IMR-90 (cell line): ENCODE measurements at regions not wholly inside any gene's neighbourhood (a gene's known extent, or its start where the extent isn't known, plus 50 kb on each side); places are given as distances from the start of the nearest gene placed in this dataset.

ENCODE experiments used
- ATAC-seq: fragments of 200-7000 bp; cut with Tn5 transposase; 2 replicates; pipeline ENCODE4 v1.9.1; 2020; ENCODE audit warnings: low read depth, mild to moderate bottlenecking, moderate library complexity
- BruUV-seq: library from RNA; stranded (reverse); fragments of 400-500 nt; replicated peaks from 2 replicates; lab custom pipeline; 2021; lab: Mats Ljungman, UMichigan
- CTCF ChIA-PET: fragments of 300-600 bp; formaldehyde crosslinking; extraction: SDS; loops from one replicate; lab custom pipeline; 2021; ENCODE audit warnings: antibody characterized with exemption; lab: Yijun Ruan, JAX
- POLR2A ChIA-PET: fragments of 300-600 bp; sonication (Branson Sonifier 250); formaldehyde crosslinking; loops from one replicate; lab custom pipeline; 2022; ENCODE audit warnings: antibody characterized with exemption; ENCODE audit not compliant: unreplicated experiment; lab: Charles Lee
- DNase-seq: peaks from one replicate; pipeline ENCODE4 v3.0.0; 2013
- H2AFZ ChIP-seq: replicated peaks from 2 replicates; pipeline ENCODE3; 2013; ENCODE audit warnings: low read length, mild to moderate bottlenecking; ENCODE audit not compliant: poor library complexity
- H2AK5ac ChIP-seq: 2 replicates; pipeline ENCODE4 v1.6.1; 2013; ENCODE audit warnings: low read depth, low read length, inconsistent platforms
- H2AK9ac ChIP-seq: replicated peaks from 2 replicates; pipeline ENCODE3; 2013; ENCODE audit warnings: mild to moderate bottlenecking, low read depth, low read length, moderate library complexity; ENCODE audit not compliant: poor library complexity
- H2BK120ac ChIP-seq: 2 replicates; pipeline ENCODE4 v1.6.1; 2013; ENCODE audit warnings: low read depth, low read length, inconsistent platforms
- H2BK15ac ChIP-seq: 3 replicates; pipeline ENCODE4 v1.6.1; 2013; ENCODE audit warnings: low read depth, low read length, inconsistent platforms
- H2BK20ac ChIP-seq: 2 replicates; pipeline ENCODE4 v1.6.1; 2013; ENCODE audit warnings: low read depth, mild to moderate bottlenecking, inconsistent platforms, low read length, moderate library complexity
- H2BK5ac ChIP-seq: 2 replicates; pipeline ENCODE4 v1.6.1; 2013; ENCODE audit warnings: mild to moderate bottlenecking, low read depth, low read length, inconsistent platforms; ENCODE audit not compliant: poor library complexity, severe bottlenecking
- H3K14ac ChIP-seq: replicated peaks from 2 replicates; pipeline ENCODE4 v1.6.1; 2013; ENCODE audit warnings: low read depth, low read length, inconsistent platforms
- H3K18ac ChIP-seq: 2 replicates; pipeline ENCODE4 v1.6.1; 2013; ENCODE audit warnings: low read depth, low read length, control low read depth
- H3K23ac ChIP-seq: 2 replicates; pipeline ENCODE4 v1.6.1; 2013; ENCODE audit warnings: low read depth, low read length, inconsistent platforms
- H3K27ac ChIP-seq: 2 replicates; pipeline ENCODE4 v1.5.1; 2013; ENCODE audit warnings: mild to moderate bottlenecking, control low read depth, low read length; ENCODE audit not compliant: insufficient read depth
- H3K27me3 ChIP-seq: 2 replicates; pipeline ENCODE4 v1.6.1; 2013; ENCODE audit warnings: low read length; ENCODE audit not compliant: control insufficient read depth, insufficient read depth
- H3K36me3 ChIP-seq: 2 replicates; pipeline ENCODE4 v1.6.1; 2013; ENCODE audit warnings: low read length, mixed read lengths; ENCODE audit not compliant: control insufficient read depth, insufficient read depth
- H3K4ac ChIP-seq: 2 replicates; pipeline ENCODE4 v1.6.1; 2013; ENCODE audit warnings: low read depth, low read length, inconsistent platforms
- H3K4me1 ChIP-seq: 2 replicates; pipeline ENCODE4 v1.6.1; 2013; ENCODE audit warnings: low read length, mixed read lengths; ENCODE audit not compliant: control insufficient read depth, insufficient read depth
- H3K4me2 ChIP-seq: 2 replicates; pipeline ENCODE4 v1.6.1; 2013; ENCODE audit warnings: low read depth, mild to moderate bottlenecking, control low read depth, low read length, moderate library complexity
- H3K4me3 ChIP-seq: 2 replicates; pipeline ENCODE4 v1.5.1; 2013; ENCODE audit warnings: low read depth, mild to moderate bottlenecking, control low read depth, low read length, moderate library complexity; ENCODE audit not compliant: insufficient read depth
- H3K56ac ChIP-seq: 2 replicates; pipeline ENCODE4 v1.6.1; 2013; ENCODE audit warnings: low read length, inconsistent platforms; ENCODE audit not compliant: insufficient read depth; ENCODE audit errors: extremely low read depth
- H3K79me1 ChIP-seq, 2 experiments: 2 replicates each; pipeline ENCODE4 v1.6.1; 2013; ENCODE audit warnings: low read length in 2 of 2, inconsistent platforms in 1 of 2, low read depth in 1 of 2
- H3K9ac ChIP-seq: 2 replicates; pipeline ENCODE4 v1.6.1; 2013; ENCODE audit warnings: low read depth, low read length, control low read depth
- H3K9me1 ChIP-seq: 2 replicates; pipeline ENCODE4 v1.6.1; 2013; ENCODE audit warnings: low read length, inconsistent platforms; ENCODE audit not compliant: insufficient read depth
- H3K9me3 ChIP-seq: 2 replicates; pipeline ENCODE4 v1.6.1; 2013; ENCODE audit warnings: low read length; ENCODE audit not compliant: control insufficient read depth, insufficient read depth
- H4K20me1 ChIP-seq: 2 replicates; pipeline ENCODE4 v1.6.1; 2013; ENCODE audit warnings: low read length, inconsistent platforms; ENCODE audit not compliant: insufficient read depth
- H4K5ac ChIP-seq: 2 replicates; pipeline ENCODE4 v1.6.1; 2013; ENCODE audit warnings: mild to moderate bottlenecking, low read depth, low read length, control low read depth
- H4K8ac ChIP-seq, 2 experiments: 2 replicates each; pipeline ENCODE4 v1.6.1; 2013; ENCODE audit warnings: low read depth in 2 of 2, low read length in 2 of 2, control low read depth in 1 of 2, inconsistent platforms in 1 of 2
- H4K91ac ChIP-seq: 2 replicates; pipeline ENCODE4 v1.6.1; 2013; ENCODE audit warnings: low read depth, low read length, inconsistent platforms; ENCODE audit not compliant: insufficient read depth
- CEBPB ChIP-seq: IDR thresholded peaks from 2 replicates; pipeline ENCODE4 v1.6.1; 2012; ENCODE audit warnings: low read depth, low read length, improper control_type of control experiment
- CHD1 ChIP-seq: IDR thresholded peaks from 2 replicates; pipeline ENCODE4 v1.6.1; 2012; ENCODE audit warnings: low read depth, low read length, improper control_type of control experiment
- FOS ChIP-seq: fragments of 150-350 bp; IDR thresholded peaks from 2 replicates; pipeline ENCODE4 v1.6.1; 2016; ENCODE audit warnings: low read depth, low read length
- MAFK ChIP-seq: IDR thresholded peaks from 2 replicates; pipeline ENCODE4 v1.6.1; 2012; ENCODE audit warnings: low read depth, low read length, improper control_type of control experiment
- MAZ ChIP-seq: IDR thresholded peaks from 2 replicates; pipeline ENCODE4 v1.6.1; 2012; ENCODE audit warnings: low read depth, mild to moderate bottlenecking, low read length, improper control_type of control experiment, moderate library complexity, borderline replicate concordance
- NFE2L2 ChIP-seq: fragments of 150-350 bp; IDR thresholded peaks from 2 replicates; pipeline ENCODE4 v1.6.1; 2016; ENCODE audit warnings: low read depth, mild to moderate bottlenecking, low read length
- RAD21 ChIP-seq: IDR thresholded peaks from 2 replicates; pipeline ENCODE4 v1.6.1; 2012; ENCODE audit warnings: low read length, improper control_type of control experiment
- RCOR1 ChIP-seq: IDR thresholded peaks from 2 replicates; pipeline ENCODE4 v1.6.1; 2012; ENCODE audit warnings: mild to moderate bottlenecking, low read length, improper control_type of control experiment; ENCODE audit not compliant: insufficient replicate concordance
- RFX5 ChIP-seq: IDR thresholded peaks from 2 replicates; pipeline ENCODE4 v1.8.0; 2012; ENCODE audit warnings: low read depth, mild to moderate bottlenecking, low read length, moderate library complexity
- SMC3 ChIP-seq: fragments of 150-350 bp; IDR thresholded peaks from 2 replicates; pipeline ENCODE4 v1.6.1; 2016; ENCODE audit warnings: low read depth, mild to moderate bottlenecking, antibody characterized with exemption, low read length, moderate library complexity
- WGBS, 2 experiments: methylation state at CpG; one replicate each; pipeline versions ENCODE4 v1.1.5 to v1.1.7; 2013; ENCODE audit warnings: missing lambda C conversion rate in 2 of 2; ENCODE audit not compliant: insufficient read length in 1 of 2; ENCODE audit errors: extremely low coverage in 2 of 2; 5-methylcytosine and 5-hydroxymethylcytosine counted together
- dilution Hi-C: fragments of 300-500 bp; cut with HindIII; formaldehyde crosslinking; loops from one replicate; pipeline ENCODE4 v1.14.3; 2018; ENCODE audit warnings: low sequenced_read_pairs; ENCODE audit not compliant: unreplicated experiment
- in situ Hi-C: fragments of 300-500 bp; cut with MboI; formaldehyde crosslinking; loops from 3 replicates; pipeline ENCODE4 v1.14.3; 2019; ENCODE audit warnings: low sequenced_read_pairs, inconsistent platforms, mixed read lengths
- intact Hi-C: fragments of 100-400 bp; cut with micrococcal nuclease; formaldehyde crosslinking; loops from 2 replicates; pipeline ENCODE4 v1.10.0; 2022
- TF ChIP-seq, protein P1 (sequence below): fragments of 150-350 bp; IDR thresholded peaks from 2 replicates; pipeline ENCODE4 v1.6.1; 2017; ENCODE audit warnings: mild to moderate bottlenecking, antibody characterized with exemption, low read length, low read depth
- TF ChIP-seq, protein P2 (sequence below): fragments of 150-350 bp; IDR thresholded peaks from 2 replicates; pipeline ENCODE4 v1.6.1; 2016; ENCODE audit warnings: low read depth, mild to moderate bottlenecking, low read length, moderate library complexity, borderline replicate concordance
- TF ChIP-seq, protein P3 (sequence below): conservative IDR thresholded peaks from 2 replicates; pipeline ENCODE4 v1.5.1; 2012; ENCODE audit warnings: mild to moderate bottlenecking, low read depth, low read length, improper control_type of control experiment

DNA sequence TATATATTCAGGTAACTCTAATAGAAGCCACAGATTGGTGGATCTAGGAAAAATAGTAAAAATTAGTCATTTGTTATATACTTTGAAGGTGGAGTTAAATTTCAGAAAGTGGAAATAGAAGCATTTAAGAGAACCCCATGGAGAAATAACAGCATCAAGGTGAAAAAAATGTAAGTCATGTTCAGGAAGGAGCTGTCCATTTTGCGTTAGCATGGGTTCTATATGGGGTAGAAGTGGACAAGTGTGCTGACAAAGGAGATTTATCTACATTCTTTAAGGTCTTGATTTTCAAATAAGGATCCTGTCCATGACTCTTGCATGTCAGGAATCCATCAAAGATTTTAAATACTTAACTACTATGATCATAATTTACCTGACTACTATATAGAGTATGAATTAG is 50.2 kb upstream of the ROBO1 start:
- H3K27ac ChIP-seq: no peak overlapping the region
- no CpG with 5 or more reads among the region's 1 CpG for WGBS, 2 experiments
- H3K23ac ChIP-seq: no peak overlapping the region
- TF ChIP-seq CHD1: no peak
- TF ChIP-seq RAD21: no peak
- TF ChIP-seq MAFK: no peak
- TF ChIP-seq MAZ: no peak
- TF ChIP-seq, protein P1, sequence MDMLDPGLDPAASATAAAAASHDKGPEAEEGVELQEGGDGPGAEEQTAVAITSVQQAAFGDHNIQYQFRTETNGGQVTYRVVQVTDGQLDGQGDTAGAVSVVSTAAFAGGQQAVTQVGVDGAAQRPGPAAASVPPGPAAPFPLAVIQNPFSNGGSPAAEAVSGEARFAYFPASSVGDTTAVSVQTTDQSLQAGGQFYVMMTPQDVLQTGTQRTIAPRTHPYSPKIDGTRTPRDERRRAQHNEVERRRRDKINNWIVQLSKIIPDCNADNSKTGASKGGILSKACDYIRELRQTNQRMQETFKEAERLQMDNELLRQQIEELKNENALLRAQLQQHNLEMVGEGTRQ: no peak
- TF ChIP-seq RFX5: no peak
- TF ChIP-seq NFE2L2: no peak
- TF ChIP-seq, protein P2, sequence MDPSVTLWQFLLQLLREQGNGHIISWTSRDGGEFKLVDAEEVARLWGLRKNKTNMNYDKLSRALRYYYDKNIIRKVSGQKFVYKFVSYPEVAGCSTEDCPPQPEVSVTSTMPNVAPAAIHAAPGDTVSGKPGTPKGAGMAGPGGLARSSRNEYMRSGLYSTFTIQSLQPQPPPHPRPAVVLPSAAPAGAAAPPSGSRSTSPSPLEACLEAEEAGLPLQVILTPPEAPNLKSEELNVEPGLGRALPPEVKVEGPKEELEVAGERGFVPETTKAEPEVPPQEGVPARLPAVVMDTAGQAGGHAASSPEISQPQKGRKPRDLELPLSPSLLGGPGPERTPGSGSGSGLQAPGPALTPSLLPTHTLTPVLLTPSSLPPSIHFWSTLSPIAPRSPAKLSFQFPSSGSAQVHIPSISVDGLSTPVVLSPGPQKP: no peak
- TF ChIP-seq, protein P3, sequence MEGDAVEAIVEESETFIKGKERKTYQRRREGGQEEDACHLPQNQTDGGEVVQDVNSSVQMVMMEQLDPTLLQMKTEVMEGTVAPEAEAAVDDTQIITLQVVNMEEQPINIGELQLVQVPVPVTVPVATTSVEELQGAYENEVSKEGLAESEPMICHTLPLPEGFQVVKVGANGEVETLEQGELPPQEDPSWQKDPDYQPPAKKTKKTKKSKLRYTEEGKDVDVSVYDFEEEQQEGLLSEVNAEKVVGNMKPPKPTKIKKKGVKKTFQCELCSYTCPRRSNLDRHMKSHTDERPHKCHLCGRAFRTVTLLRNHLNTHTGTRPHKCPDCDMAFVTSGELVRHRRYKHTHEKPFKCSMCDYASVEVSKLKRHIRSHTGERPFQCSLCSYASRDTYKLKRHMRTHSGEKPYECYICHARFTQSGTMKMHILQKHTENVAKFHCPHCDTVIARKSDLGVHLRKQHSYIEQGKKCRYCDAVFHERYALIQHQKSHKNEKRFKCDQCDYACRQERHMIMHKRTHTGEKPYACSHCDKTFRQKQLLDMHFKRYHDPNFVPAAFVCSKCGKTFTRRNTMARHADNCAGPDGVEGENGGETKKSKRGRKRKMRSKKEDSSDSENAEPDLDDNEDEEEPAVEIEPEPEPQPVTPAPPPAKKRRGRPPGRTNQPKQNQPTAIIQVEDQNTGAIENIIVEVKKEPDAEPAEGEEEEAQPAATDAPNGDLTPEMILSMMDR: no peak
- TF ChIP-seq RCOR1: no peak
- no peak for TF ChIP-seq SMC3
- TF ChIP-seq CEBPB: no peak
- no peak for TF ChIP-seq FOS
- H3K9me1 ChIP-seq: no peaks in the 10 kb centered on the region
- no peak overlapping the region for H3K9ac ChIP-seq
- ChIA-PET CTCF (no interaction called here), POLR2A (no interaction called here)
- H2AFZ ChIP-seq: no peak overlapping the region
- H3K9me3 ChIP-seq: peaks cover 8% of the 10 kb centered on the region
- no peaks in the 10 kb centered on the region for H3K79me1 ChIP-seq
- H2BK15ac ChIP-seq: no peak overlapping the region
- H2BK120ac ChIP-seq: no peak overlapping the region
- no peak overlapping the region for H4K8ac ChIP-seq
- no peak overlapping the region for H4K5ac ChIP-seq
- no peaks in the 10 kb centered on the region for H3K4me1 ChIP-seq
- no peak overlapping the region for H3K4me2 ChIP-seq
- intact Hi-C loops: no loop called here
- in situ Hi-C loops: no loop called here
- no peak overlapping the region for H2BK5ac ChIP-seq
- no peaks in the 10 kb centered on the region for H3K27me3 ChIP-seq
- no TSS peak for BruUV-seq
- H3K36me3 ChIP-seq: no peaks in the 10 kb centered on the region
- dilution Hi-C loops: no loop called here
- no peak overlapping the region for H2AK9ac ChIP-seq
- ATAC-seq: no peak
- H3K14ac ChIP-seq: no peak overlapping the region
- no peak for DNase-seq
- no peak overlapping the region for H3K4ac ChIP-seq
- no peak overlapping the region for H2BK20ac ChIP-seq
- no peaks in the 10 kb centered on the region for H4K20me1 ChIP-seq
- no peak overlapping the region for H2AK5ac ChIP-seq
- no peak overlapping the region for H4K91ac ChIP-seq
- no peak overlapping the region for H3K18ac ChIP-seq
- H3K56ac ChIP-seq: no peak overlapping the region
- no peak overlapping the region for H3K4me3 ChIP-seq
